CD4-positive, alpha-beta T cell (primary cell): ENCODE measurements at regions not wholly inside any gene's neighbourhood (a gene's known extent, or its start where the extent isn't known, plus 50 kb on each side); places are given as distances from the start of the nearest gene placed in this dataset.

Experiments used
- ATAC-seq: fragments of 200-7000 bp; cut with Tn5 transposase; one replicate; pipeline ENCODE4 v1.10.0; 2022; ENCODE audit warnings: mild to moderate bottlenecking; ENCODE audit not compliant: poor library complexity
- CTCF ChIA-PET: fragments of 350-600 bp; sonication (Branson Sonifier 250); formaldehyde crosslinking; loops from one replicate; lab custom pipeline; 2021; ENCODE audit warnings: antibody characterized with exemption, inconsistent platforms; lab: Charles Lee
- POLR2A ChIA-PET: fragments of 350-600 bp; sonication (Branson Sonifier 250); formaldehyde crosslinking; loops from one replicate; lab custom pipeline; 2021; ENCODE audit warnings: antibody characterized with exemption, inconsistent platforms; lab: Charles Lee
- DNase-seq, 14 experiments: peaks; one replicate each; pipeline ENCODE4 v3.0.0-alpha.2; 2013 to 2020; ENCODE audit warnings: mixed read lengths in 2 of 14
- H3K27ac ChIP-seq, 2 donors: one replicate each; pipeline versions ENCODE4 v1.5.1 to v1.7.0; 2013; ENCODE audit warnings: low read length in 2 of 2, low read depth in 1 of 2, mild to moderate bottlenecking in 1 of 2
- H3K27me3 ChIP-seq, 2 experiments: 1 replicate in 1 of 2; 2 replicates in 1 of 2; pipeline versions ENCODE4 v1.6.1 to v1.7.0; 2013; ENCODE audit warnings: low read length in 2 of 2, control low read depth in 1 of 2, mild to moderate bottlenecking in 1 of 2, moderate library complexity in 1 of 2; ENCODE audit not compliant: insufficient read depth in 2 of 2, control insufficient read depth in 1 of 2
- H3K36me3 ChIP-seq: one replicate; pipeline ENCODE4 v1.6.1; 2013; ENCODE audit warnings: low read length, control low read depth; ENCODE audit not compliant: insufficient read depth
- H3K4me1 ChIP-seq: one replicate; pipeline ENCODE4 v1.6.1; 2013; ENCODE audit warnings: low read length, control low read depth; ENCODE audit not compliant: insufficient read depth
- H3K4me3 ChIP-seq: one replicate; pipeline ENCODE4 v1.5.1; 2013; ENCODE audit warnings: mild to moderate bottlenecking, low read length, moderate library complexity
- H3K9me3 ChIP-seq, 2 experiments: 1 replicate in 1 of 2; 2 replicates in 1 of 2; pipeline versions ENCODE4 v1.6.1 to v1.7.0; 2013; ENCODE audit warnings: low read length in 2 of 2, mild to moderate bottlenecking in 2 of 2, control low read depth in 1 of 2, moderate library complexity in 1 of 2; ENCODE audit not compliant: control insufficient read depth in 1 of 2, insufficient read depth in 1 of 2
- H3K27ac Mint-ChIP-seq: one replicate; pipeline ENCODE4 v1.8.0; 2020; ENCODE audit warnings: mixed read lengths
- H3K27me3 Mint-ChIP-seq: one replicate; pipeline ENCODE4 v1.8.0; 2021; ENCODE audit warnings: mixed read lengths
- H3K36me3 Mint-ChIP-seq: one replicate; pipeline ENCODE4 v1.8.0; 2021; ENCODE audit warnings: low read depth, mixed read lengths
- H3K4me1 Mint-ChIP-seq: one replicate; pipeline ENCODE4 v1.8.0; 2021; ENCODE audit warnings: low read depth, mixed read lengths
- H3K4me3 Mint-ChIP-seq: one replicate; pipeline ENCODE4 v1.8.0; 2020; ENCODE audit warnings: mild to moderate bottlenecking, mixed read lengths
- H3K9me3 Mint-ChIP-seq: one replicate; pipeline ENCODE4 v1.8.0; 2020; ENCODE audit warnings: mixed read lengths
- intact Hi-C, 2 experiments: fragments of 100-400 bp; cut with DNase I in 1 of 2; cut with micrococcal nuclease in 1 of 2; formaldehyde crosslinking; loops; one replicate each; pipeline versions ENCODE4 v1.15.1 to v1.9.0; 2023 to 2025; cut with DNase I, micrococcal nuclease
- TF ChIP-seq, protein P1 (sequence below): fragments of 200-600 bp; IDR thresholded peaks from one replicate; pipeline ENCODE4 v1.8.0; 2022; ENCODE audit warnings: antibody characterized with exemption, mild to moderate bottlenecking

DNA sequence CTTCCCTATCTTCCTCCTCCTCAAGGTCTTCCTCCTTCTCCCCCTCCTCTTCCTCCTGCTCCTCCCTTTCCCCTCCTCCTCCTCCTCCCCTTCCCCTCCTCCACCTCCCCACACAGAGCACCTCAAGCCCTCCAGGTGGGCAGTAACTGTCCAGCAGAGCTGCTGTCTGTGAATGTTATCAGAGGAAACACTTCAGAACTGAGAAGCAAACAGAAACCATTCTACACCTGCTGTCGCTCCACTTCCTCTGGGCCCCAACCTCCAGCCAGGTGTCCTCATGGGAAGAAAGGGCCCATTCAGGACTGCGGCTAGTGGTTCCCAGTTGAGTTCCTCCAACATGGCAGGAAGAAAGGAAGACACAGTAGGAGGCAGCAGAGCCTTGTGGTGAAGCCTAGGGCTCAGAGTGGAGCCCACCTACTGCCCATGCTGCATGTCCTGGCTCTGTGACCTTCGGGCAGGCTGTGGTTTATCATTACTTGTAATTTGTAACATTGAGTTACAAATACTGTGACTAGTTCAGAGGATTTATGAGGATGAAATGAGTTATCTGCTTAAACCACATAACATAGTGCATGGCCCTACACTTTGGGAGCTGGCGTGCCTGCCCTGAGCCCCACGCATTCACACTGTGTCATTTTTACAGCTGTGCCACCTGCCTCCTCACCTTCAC is 165.9 kb upstream of the ID2 start:
- Histone ChIP-seq H3K27ac (peak overlapping the region in 1 of 2 donors; percentile 74), H3K9me3 (peaks cover 0 to 18% of the 10 kb centered on the region in 2 experiments), H3K4me1 (peaks cover 49% of the 10 kb centered on the region), H3K36me3 (no peaks in the 10 kb centered on the region), H3K27me3 (no peaks in the 10 kb centered on the region), H3K4me3 (no peak overlapping the region)
- Mint-ChIP-seq H3K9me3 (peaks cover 2% of the 10 kb centered on the region), H3K27ac (peak overlapping the region; percentile 81), H3K36me3 (no peaks in the 10 kb centered on the region), H3K4me3 (peak overlapping the region; percentile 44), H3K27me3 (no peaks in the 10 kb centered on the region), H3K4me1 (peaks cover 23% of the 10 kb centered on the region)
- POLR2A ChIA-PET: interaction anchor here (0.5 to 1.9 kb wide), 4 partner anchors 28 to 166 kb away, joined by 3 to 7 read pairs (median 6); partner anchors contain the start of gene ID2
- CTCF ChIA-PET: interaction anchor here (1.8 kb wide), 1 partner anchor 29 kb away, joined by 6 read pairs; no protein-coding TSS in a partner anchor
- TF ChIP-seq, protein P1, sequence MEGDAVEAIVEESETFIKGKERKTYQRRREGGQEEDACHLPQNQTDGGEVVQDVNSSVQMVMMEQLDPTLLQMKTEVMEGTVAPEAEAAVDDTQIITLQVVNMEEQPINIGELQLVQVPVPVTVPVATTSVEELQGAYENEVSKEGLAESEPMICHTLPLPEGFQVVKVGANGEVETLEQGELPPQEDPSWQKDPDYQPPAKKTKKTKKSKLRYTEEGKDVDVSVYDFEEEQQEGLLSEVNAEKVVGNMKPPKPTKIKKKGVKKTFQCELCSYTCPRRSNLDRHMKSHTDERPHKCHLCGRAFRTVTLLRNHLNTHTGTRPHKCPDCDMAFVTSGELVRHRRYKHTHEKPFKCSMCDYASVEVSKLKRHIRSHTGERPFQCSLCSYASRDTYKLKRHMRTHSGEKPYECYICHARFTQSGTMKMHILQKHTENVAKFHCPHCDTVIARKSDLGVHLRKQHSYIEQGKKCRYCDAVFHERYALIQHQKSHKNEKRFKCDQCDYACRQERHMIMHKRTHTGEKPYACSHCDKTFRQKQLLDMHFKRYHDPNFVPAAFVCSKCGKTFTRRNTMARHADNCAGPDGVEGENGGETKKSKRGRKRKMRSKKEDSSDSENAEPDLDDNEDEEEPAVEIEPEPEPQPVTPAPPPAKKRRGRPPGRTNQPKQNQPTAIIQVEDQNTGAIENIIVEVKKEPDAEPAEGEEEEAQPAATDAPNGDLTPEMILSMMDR: no peak
- DNase-seq (peak in 3 of 14 experiments; percentile 32 to 54 (median 33)), ATAC-seq (no peak)
- intact Hi-C loops: loop anchor here in 1 of 2 experiments (5.0 kb wide), 1 partner anchor 39 kb away; no protein-coding TSS in a partner anchor

DNA sequence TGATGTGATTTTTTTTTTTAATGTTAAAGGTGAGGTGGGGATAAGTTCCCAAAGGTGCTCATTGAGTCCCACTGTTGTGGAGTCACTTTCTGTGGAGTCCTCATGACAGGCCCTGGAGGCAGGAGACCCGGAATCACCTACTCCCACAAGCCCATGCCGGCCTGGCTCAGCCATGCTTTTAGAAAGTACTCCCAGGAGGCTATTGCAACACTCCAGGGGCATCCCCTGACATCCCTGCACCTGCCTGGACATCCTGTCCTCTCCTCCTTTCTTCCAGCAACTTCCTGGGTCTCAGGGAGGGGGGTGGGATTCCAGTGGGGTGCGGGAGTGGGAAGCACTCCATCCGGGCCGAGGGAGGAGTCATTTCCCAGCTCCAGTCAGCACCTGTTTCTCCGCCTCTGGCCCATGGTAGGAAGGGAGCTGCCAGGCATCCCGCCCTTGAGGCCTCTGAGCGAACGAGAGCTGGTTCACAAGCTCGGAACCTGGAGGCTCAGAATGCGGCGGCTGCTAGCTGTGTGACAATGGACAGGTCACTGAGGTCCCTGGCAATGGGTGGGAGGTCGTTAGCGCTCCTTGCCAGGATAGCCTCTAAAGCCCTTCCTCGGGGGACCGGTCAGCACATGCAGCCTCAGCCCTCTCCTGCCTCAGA is 163.9 kb upstream of the ID2 start:
- no peaks in the 10 kb centered on the region for H3K27me3 Mint-ChIP-seq
- no peaks in the 10 kb centered on the region for H3K36me3 ChIP-seq
- no peak for ATAC-seq
- H3K4me3 ChIP-seq: no peak overlapping the region
- TF ChIP-seq, protein P1: no peak
- ChIA-PET CTCF (no interaction called here), POLR2A (no interaction called here)
- no peak overlapping the region for H3K4me3 Mint-ChIP-seq
- no peak overlapping the region for H3K27ac ChIP-seq
- peaks cover 2% of the 10 kb centered on the region for H3K9me3 Mint-ChIP-seq
- H3K4me1 ChIP-seq: peaks cover 61% of the 10 kb centered on the region
- peaks cover 41% of the 10 kb centered on the region for H3K4me1 Mint-ChIP-seq
- no peak for DNase-seq
- no peaks in the 10 kb centered on the region for H3K36me3 Mint-ChIP-seq
- intact Hi-C loops: loop anchor here in 1 of 2 experiments (5.0 kb wide), 1 partner anchor 41 kb away; no protein-coding TSS in a partner anchor
- H3K9me3 ChIP-seq: peaks cover 0 to 14% of the 10 kb centered on the region in 2 experiments
- H3K27me3 ChIP-seq: no peaks in the 10 kb centered on the region
- no peak overlapping the region for H3K27ac Mint-ChIP-seq

DNA sequence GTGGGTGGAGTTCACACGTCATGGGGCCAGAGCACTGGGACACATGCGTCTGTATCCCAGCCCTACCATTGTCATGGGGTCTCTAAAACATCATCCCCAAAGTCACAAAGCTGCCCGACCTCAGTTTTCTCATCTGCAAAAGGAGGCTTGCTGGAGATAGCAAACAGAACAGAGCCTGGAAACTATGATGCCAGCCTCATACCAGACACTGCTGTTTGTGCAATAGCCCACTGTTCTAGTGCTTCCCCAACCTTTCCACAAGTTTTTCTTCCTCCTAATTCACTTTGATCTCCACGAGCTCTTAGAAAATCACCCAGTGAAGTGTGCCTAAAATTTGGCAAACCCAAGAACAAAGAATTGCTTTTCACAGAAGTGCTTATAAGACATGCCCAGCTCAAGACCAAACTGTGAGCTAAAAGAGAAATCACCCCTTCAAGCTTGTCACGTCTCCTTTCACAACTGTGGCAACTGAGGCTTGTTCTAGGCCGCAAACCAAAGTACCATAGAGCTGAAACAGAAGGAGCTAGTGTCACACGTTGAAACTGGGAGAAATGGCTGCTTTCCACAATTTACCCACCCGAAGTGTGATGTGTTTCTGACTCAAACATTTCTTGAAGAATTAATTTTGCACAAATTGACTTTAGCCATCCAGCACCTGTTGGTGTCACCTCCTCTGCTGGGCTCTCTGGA is 162.7 kb upstream of the ID2 start:
- Histone ChIP-seq H3K4me1 (peaks cover 67% of the 10 kb centered on the region), H3K27ac (no peak overlapping the region), H3K4me3 (no peak overlapping the region), H3K27me3 (no peaks in the 10 kb centered on the region), H3K9me3 (peaks cover 0 to 2% of the 10 kb centered on the region in 2 experiments), H3K36me3 (no peaks in the 10 kb centered on the region)
- ChIA-PET CTCF (no interaction called here), POLR2A (no interaction called here)
- TF ChIP-seq, protein P1: no peak
- Mint-ChIP-seq H3K4me1 (peaks cover 45% of the 10 kb centered on the region), H3K27ac (no peak overlapping the region), H3K36me3 (no peaks in the 10 kb centered on the region), H3K27me3 (no peaks in the 10 kb centered on the region), H3K9me3 (no peaks in the 10 kb centered on the region), H3K4me3 (no peak overlapping the region)
- peak in 1 of 14 experiments; percentile 52 for DNase-seq
- no peak for ATAC-seq
- intact Hi-C loops: loop anchor here in 1 of 2 experiments (5.0 kb wide), 1 partner anchor 42 kb away; no protein-coding TSS in a partner anchor
